ENCODE measurements at regions not wholly inside any gene's neighbourhood (a gene's known extent, or its start where the extent isn't known, plus 50 kb on each side); places are given as distances from the start of the nearest gene placed in this dataset.

- no peaks in the 10 kb centered on the region for H3K9me3 ChIP-seq (ENCODE audit: severe bottlenecking)
- H3K36me3 ChIP-seq, result no peaks in the 10 kb centered on the region
- no peak for DNase-seq
- H3K27me3 ChIP-seq (ENCODE audit: insufficient read depth, low read depth, severe bottlenecking), result no peaks in the 10 kb centered on the region
- no peak overlapping the region for H3K27ac ChIP-seq
- no peak overlapping the region for H3K4me3 ChIP-seq (ENCODE audit: low read depth, low read length)
- no peak for TF ChIP-seq CTCF (IDR thresholded peaks at IDR 0.05; ENCODE audit: low read depth, low read length)
Observed at GRCh38 chr12:115190010-115190770, 506.2 kb upstream of the TBX3 start.

- Histone ChIP-seq H3K4me3 (ENCODE audit: low read depth, low read length) (no peak overlapping the region), H3K27me3 (ENCODE audit: insufficient read depth, low read depth, severe bottlenecking) (peaks cover 6% of the 10 kb centered on the region), H3K36me3 (no peaks in the 10 kb centered on the region), H3K27ac (no peak overlapping the region), H3K9me3 (ENCODE audit: severe bottlenecking) (no peaks in the 10 kb centered on the region)
- TF ChIP-seq CTCF (IDR thresholded peaks at IDR 0.05; ENCODE audit: low read depth, low read length), result no peak
- DNase-seq, result no peak
Observed at GRCh38 chr12:115185506-115185905, 501.5 kb upstream of the TBX3 start.

DNA sequence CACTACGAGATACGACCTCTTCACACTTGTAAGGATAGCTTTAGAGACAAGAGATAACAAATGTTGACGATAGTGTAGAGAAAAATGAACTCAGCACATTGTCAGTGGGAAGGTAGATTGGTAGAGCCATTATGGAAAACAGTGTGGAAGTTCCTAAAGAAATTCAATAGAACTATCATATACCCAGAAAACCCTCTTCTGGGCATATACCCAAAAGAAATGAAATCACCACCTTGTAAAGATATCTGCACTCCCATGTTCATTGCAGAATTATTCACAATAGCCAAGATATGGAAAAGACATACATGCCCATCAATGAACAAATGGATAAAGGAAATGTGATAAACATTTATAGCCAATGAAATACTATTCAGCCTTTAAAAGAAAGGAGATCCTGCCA, 499.8 kb upstream of the TBX3 start:
- Histone ChIP-seq H3K36me3 (no peaks in the 10 kb centered on the region), H3K27ac (no peak overlapping the region), H3K4me3 (ENCODE audit: low read depth, low read length) (no peak overlapping the region), H3K27me3 (ENCODE audit: insufficient read depth, low read depth, severe bottlenecking) (peaks cover 9% of the 10 kb centered on the region), H3K9me3 (ENCODE audit: severe bottlenecking) (no peaks in the 10 kb centered on the region)
- TF ChIP-seq CTCF (IDR thresholded peaks at IDR 0.05; ENCODE audit: low read depth, low read length), result no peak
- no peak for DNase-seq

- Histone ChIP-seq H3K4me3 (ENCODE audit: low read depth, low read length) (no peak overlapping the region), H3K9me3 (ENCODE audit: severe bottlenecking) (no peaks in the 10 kb centered on the region), H3K27me3 (ENCODE audit: insufficient read depth, low read depth, severe bottlenecking) (peaks cover 15% of the 10 kb centered on the region), H3K27ac (no peak overlapping the region), H3K36me3 (no peaks in the 10 kb centered on the region)
- no peak for DNase-seq
- no peak for TF ChIP-seq CTCF (IDR thresholded peaks at IDR 0.05; ENCODE audit: low read depth, low read length)
Observed at GRCh38 chr12:115177899-115178298, 493.9 kb upstream of the TBX3 start.

GRCh38 chr12:115176741-115177400, 492.9 kb upstream of the TBX3 start:
- TF ChIP-seq CTCF (IDR thresholded peaks at IDR 0.05; ENCODE audit: low read depth, low read length), result no peak
- Histone ChIP-seq H3K9me3 (ENCODE audit: severe bottlenecking) (no peaks in the 10 kb centered on the region), H3K27me3 (ENCODE audit: insufficient read depth, low read depth, severe bottlenecking) (peaks cover 13% of the 10 kb centered on the region), H3K27ac (no peak overlapping the region), H3K4me3 (ENCODE audit: low read depth, low read length) (no peak overlapping the region), H3K36me3 (no peaks in the 10 kb centered on the region)
- no peak for DNase-seq

Measured in WERI-Rb-1 (cell line).